A673 (cell line): ENCODE measurements at regions not wholly inside any gene's neighbourhood (a gene's known extent, or its start where the extent isn't known, plus 50 kb on each side); places are given as distances from the start of the nearest gene placed in this dataset.

Source experiments
- CTCF ChIP-seq: fragments of 300-800, 200-600 bp; sonication (generic); conservative IDR thresholded peaks from 2 replicates; pipeline ENCODE4 v1.5.1; 2017; ENCODE audit warnings: low read depth, mild to moderate bottlenecking, antibody characterized with exemption, low read length, moderate library complexity, mixed read lengths
- EZH2 ChIP-seq: fragments of 200-600 bp; sonication (generic); IDR thresholded peaks from 2 replicates; pipeline ENCODE4 v1.6.1; 2017; ENCODE audit warnings: borderline replicate concordance, low read depth, mild to moderate bottlenecking, mixed read lengths, antibody characterized with exemption, low read length; ENCODE audit not compliant: poor library complexity, severe bottlenecking

GRCh38 chr12:13583630-13584029 lies 387.1 kb downstream of the EMP1 start:
- TF ChIP-seq CTCF, result no peak
- no peak for TF ChIP-seq EZH2
